Heart left ventricle (tissue), 13 donors: ENCODE measurements at regions not wholly inside any gene's neighbourhood (a gene's known extent, or its start where the extent isn't known, plus 50 kb on each side); places are given as distances from the start of the nearest gene placed in this dataset.

ENCODE experiments used
- CTCF ChIP-seq, 12 donors: fragments of 200-600 bp; sonication (generic) in 4 of 12; IDR thresholded peaks; one replicate each; pipeline versions ENCODE4 v1.5.0 to v1.8.0; 2018 to 2022; ENCODE audit warnings: antibody characterized with exemption in 12 of 12, mild to moderate bottlenecking in 5 of 12
- POLR2A ChIP-seq, 2 donors: fragments of 450-650 bp; IDR thresholded peaks; one replicate each; pipeline ENCODE4 v1.6.1; 2017; ENCODE audit warnings: antibody characterized with exemption in 2 of 2, mild to moderate bottlenecking in 2 of 2, moderate library complexity in 2 of 2
- donor health status: ischemic (EF 13 %, LVEDD 7.1; RV severe dilation, severe dysfunction).
- donor health status: DM: no; HTN: yes; CAD: no.
- donor health status: DM: no; HTN: no; CAD: no.
- donor health status: ischemic (EF 25% LVEDD 6.9; RV normal size, moderate dysfunction).
- donor health status: ischemic (EF 25% LVEDD 5.7; RV mildly dilated, moderate dysfunction).
- donor health status: ischemic (EF 35%, LVEDD 5.7; RV mildly dilated, moderate dysfunction).
- donor health status: nonischemic (EF 11% LVEDD 7.7; RV severe dilation, severe dysfunction).
- donor health status: DM: yes; HTN: yes; CAD: no.
- donor health status: PGD.
- donor health status: ischemic (EF 29% LVEDD 5.4; RV normal size, mild dysfunction).
- donor health status: nonischemic (EF 23%, LVEDD 6.1; RV moderate dilation, normal function).

DNA sequence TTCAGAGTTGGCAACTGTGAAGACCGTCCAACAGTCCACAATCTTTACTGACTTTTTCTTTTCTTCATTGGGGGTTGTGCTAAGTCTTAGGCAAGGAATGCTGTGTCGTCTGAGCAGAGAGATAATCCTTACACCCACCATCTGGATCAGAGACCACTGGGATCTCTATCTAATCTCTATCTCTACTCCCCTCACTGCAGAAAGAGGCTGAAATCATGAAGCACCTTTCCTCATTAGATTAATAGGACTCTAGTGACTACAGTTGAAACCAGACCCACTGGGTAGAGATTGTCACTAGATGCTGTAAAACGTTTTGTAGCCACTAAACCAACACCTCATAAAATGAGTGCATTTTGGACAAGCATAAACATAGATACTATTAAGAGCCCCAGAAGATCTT lies 387.4 kb upstream of the CELF2 start:
- no peak for TF ChIP-seq CTCF (IDR thresholded peaks at IDR 0.05)
- no peak for TF ChIP-seq POLR2A (IDR thresholded peaks at IDR 0.05)
